HPDE6-E6E7 (cell line): ENCODE measurements at regions not wholly inside any gene's neighbourhood (a gene's known extent, or its start where the extent isn't known, plus 50 kb on each side); places are given as distances from the start of the nearest gene placed in this dataset.
"Not testable (repeated sequence)": the region's sequence is repeated elsewhere in the genome, so short reads cannot be mapped to it uniquely, and the experiment has no call there.

Experiments used
- DNase-seq: peaks from one replicate; pipeline ENCODE4 v3.0.0; 2011; ENCODE audit warnings: missing footprints; ENCODE audit errors: extremely low spot score

DNA sequence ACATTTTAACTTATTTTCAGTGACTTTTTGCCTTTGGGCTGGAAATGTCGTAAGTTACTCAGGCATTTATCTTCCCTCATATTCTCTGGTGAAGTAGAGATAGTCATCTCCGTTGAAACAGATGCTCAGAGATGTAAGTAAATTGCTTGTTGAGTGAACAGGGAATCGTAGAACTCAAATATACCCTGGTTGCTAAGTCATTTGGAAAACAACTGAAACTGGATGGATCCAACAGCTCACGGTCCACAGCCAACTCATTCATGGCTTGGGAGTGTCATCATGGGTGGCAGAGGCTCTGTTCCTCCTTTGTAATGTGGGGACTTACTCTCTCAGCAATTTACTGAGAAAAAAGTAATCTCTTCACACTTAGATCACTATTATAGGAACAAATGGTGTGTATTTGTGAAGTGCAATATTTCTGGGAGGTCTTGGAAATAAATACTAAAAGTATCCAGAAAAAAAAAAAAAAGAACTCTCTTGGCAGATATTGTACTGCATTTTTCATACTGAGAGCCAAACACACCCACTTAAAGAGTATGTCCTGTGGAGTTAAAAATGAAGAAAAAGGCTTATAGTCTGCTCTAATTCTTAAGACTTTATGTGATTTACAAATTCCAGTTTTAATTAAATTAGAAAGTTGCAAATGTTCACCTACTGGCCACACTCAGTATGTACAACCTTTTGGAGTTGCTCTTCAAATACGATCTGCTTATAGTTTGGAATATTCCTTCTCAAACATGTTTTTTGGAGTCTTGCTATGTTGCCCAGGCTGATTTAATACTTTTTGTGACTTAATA, 107.4 kb downstream of the LEPR start:
- DNase-seq, result no peak

- no peak for DNase-seq
Observed at GRCh38 chr1:65531972-65532570, 111.6 kb downstream of the LEPR start.

GRCh38 chr1:65535981-65536380, 115.5 kb downstream of the LEPR start:
- DNase-seq, result no peak

DNA sequence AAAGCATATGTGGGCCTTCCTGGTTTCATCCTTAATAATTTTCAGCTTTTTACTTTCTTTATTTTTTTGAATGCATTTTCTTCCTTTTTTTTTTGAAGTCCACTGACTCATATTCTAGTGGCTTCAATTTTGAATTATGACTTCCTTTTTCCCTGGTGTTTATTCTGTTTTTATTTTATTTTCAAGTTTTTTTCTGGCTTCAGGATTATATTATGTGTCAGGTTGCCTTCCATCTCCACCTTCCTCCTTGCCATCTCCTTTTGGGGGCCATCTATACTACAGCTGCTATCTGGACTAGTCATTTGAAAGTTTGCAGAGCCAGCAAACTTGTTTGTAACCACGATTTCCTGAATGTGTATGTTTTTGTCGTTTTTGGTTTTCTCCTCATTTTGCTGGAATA, 117.6 kb downstream of the LEPR start:
- no peak for DNase-seq

GRCh38 chr1:65538664-65539063, 118.2 kb downstream of the LEPR start:
- DNase-seq, result no peak

DNA sequence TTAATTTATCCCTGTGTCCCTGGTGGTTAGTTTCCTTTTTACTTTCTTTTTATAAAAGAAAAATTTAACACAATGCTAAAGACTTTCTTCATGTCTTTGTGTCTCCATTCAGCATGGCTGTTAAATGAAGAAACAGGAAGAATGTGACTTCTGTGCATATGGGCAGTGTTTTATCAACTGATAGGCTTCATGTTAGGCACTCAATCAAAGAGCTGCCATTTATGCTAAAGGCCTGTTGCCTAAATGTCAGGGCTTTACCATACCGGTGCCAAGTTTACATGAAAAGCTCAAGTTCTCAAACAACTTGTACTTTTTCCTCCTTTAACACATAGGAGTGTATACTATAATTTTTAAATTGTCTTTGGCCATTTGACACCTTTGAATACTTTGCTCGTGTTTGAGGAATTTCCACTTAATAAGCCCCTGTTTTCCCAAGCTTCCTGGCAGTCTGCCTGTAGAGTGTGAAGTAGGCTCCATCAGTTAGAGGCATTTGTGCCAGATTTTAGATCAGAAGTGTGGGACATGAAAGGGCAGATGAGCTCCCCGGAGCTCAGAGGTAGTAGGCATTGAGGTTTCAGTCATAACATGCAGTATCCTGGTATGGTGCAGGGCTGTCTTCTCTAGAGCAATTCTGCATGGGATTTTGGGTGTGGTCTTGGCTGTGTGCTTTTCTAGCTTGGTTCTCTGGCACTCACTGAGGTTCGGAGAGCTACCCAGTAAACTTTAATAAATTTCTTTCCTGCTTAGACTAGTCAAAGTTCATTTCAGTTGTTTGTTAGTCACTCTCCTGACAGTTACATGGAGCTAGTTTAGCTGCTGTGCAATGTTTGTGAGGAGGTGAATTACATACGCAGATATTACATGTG, 119.0 kb downstream of the LEPR start:
- no peak for DNase-seq

DNA sequence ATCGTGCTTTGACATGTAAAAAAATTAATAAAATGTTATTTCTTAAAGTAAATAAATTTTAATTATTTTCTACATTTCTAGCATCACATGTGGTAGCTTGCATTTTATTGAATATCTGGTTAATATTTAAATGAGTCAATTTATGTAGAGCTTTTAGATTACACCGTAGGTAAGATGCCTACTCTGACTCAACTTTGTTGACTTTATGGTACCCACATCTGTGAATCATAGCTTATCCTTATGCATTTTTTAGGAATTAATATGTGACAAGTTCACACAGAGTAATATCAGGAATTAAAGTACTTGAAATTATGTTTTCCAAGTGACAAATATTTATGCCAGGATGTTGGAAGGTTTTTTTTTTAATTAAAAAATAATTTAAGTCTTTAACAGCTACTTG, 120.7 kb downstream of the LEPR start:
- no peak for DNase-seq

GRCh38 chr1:65541865-65542264, 121.4 kb downstream of the LEPR start:
- no peak for DNase-seq

DNA sequence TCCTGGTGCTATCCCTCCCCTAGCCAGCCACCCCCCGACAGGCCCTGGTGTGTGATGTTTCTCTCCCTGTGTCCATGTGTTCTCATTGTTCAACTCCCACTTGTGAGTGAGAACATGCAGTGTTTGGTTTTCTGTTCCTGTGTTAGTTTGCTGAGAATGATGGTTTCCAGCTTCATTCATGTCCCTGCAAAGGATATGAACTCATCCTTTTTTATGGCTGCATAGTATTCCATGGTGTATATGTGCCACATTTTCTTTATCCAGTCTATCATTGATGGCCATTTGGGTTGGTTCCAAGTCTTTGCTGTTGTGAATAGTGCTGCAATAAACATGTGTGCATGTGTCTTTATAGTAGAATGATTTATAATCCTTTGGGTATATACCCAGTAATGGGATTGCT, 122.1 kb downstream of the LEPR start:
- DNase-seq, result not testable (repeated sequence)

GRCh38 chr1:65550306-65551010, 130.0 kb downstream of the LEPR start:
- not testable (repeated sequence) for DNase-seq

GRCh38 chr1:65552484-65552883, 132.0 kb downstream of the LEPR start:
- not testable (repeated sequence) for DNase-seq

DNA sequence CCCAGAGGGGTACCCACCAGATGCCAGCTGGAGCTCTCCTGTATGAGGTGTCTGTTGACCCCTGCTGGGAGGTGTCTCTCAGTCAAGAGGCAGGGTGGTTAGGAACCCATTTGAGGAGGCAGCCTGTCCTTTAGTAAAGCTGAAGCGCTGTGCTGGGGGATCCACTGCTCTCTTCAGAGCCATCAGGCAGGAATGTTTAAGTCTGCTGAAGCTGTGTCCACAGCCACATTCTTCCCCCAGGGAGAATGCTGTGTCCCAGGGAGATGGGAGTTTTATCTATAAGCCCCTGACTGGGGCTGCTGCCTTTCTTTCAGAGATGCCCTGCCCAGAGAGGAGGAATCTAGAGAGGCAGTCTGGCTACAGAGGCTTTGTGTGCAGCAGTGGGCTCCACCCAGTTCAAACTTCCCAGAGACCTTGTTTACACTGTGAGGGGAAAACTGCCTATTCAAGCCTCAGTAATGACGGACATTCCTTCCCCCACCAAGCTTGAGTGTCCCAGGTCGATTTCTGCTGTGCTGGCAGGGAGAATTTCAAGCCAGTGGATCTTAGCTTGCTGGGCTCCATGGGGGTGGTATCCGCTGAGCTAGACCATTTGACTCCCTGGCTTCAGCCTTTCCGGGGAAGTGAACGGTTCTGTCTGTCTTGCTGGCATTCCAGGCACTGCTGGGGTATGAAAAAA, 133.8 kb downstream of the LEPR start:
- DNase-seq, result not testable (repeated sequence)

GRCh38 chr1:65554829-65555228, 134.4 kb downstream of the LEPR start:
- DNase-seq, result no peak

GRCh38 chr1:65558215-65558614, 137.7 kb downstream of the LEPR start:
- no peak for DNase-seq

GRCh38 chr1:65564493-65564892, 144.0 kb downstream of the LEPR start:
- no peak for DNase-seq

DNA sequence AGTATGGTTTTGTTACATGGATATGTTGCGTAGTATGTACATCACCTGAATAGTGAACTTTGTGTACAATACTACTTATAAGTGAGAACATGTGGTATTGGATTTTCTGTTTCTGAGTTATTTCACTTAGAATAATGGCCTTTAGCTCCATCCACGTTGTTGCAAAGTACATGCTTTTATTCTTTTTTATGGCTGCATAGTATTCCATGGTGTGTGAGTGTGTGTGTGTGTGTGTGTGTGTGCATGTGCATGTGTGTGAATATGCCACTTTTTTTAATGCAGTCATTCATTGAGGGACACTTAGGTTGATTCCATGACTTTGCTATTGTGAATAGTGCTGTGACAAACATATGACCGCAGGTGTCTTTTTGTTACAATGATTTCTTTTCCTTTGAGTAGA, 147.8 kb downstream of the LEPR start:
- no peak for DNase-seq

DNA sequence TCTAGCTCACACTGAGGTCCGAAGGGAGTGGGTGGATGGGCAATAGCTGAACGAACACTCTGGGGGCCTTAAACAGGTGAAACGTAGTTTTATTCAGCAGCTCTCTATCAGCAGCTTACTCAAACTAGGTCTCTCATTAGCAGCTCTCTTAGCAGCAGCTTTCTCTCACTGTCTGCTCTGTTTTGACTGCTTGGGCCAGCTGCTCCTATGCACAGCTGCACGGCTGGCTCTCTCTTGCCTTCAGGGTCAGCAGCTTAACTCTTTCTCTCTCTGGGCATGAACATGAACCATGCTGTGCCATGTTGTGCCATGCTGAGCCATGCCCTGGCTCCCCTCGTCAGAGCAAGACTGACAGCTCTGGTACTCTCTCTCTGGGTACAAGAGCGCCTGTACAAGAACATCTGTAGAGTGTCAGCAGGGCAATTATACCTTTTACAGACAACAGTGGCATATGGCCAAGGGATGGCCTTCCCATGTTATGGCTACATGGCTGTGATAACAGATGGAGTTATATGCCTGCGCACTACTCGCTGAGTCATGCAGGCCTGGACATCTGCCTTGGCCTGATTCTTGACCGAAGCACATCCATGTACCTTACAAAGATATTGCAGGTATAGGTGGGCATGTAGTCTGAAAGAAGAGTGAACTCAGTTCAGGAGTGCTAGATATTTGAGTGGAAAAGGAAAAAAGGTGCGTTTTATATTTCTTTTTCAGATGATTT, 152.4 kb downstream of the LEPR start:
- no peak for DNase-seq

DNA sequence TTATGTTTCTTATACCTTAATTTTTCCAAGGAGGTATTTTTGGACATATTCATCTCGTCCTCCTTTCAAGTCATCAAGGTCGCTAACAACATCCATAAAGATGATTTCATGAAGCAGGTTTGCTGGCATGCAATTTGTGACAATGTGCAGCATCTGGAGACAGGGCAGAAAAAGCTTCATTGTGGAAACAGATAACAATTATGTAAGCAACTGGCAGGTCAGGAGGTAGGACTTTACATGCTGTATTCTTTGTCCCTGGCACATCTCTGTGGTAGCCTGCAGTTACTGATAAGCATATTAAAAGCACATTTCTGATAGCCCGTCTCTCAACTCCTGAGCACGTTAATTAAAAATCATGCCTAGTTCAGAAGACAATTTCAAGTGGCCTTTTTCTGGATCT, 156.8 kb downstream of the LEPR start:
- DNase-seq, result no peak

DNA sequence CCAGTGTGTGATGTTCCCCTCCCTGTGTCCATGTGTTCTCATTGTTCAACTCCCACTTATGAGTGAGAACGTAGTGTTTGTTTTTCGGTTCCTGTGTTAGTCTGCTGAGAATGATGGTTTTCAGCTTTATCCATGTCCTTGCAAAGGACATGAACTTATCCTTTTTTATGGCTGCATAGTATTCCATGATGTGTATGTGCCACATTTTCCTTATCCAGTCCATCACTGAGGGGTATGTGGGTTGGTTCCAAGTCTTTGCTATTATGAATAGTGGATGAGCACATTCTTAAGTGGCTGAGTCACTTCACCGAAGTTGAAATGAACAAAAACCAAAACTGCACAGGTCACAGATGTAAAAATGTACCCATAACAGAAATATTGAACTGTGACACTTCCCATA, 157.5 kb downstream of the LEPR start:
- DNase-seq, result not testable (repeated sequence)

DNA sequence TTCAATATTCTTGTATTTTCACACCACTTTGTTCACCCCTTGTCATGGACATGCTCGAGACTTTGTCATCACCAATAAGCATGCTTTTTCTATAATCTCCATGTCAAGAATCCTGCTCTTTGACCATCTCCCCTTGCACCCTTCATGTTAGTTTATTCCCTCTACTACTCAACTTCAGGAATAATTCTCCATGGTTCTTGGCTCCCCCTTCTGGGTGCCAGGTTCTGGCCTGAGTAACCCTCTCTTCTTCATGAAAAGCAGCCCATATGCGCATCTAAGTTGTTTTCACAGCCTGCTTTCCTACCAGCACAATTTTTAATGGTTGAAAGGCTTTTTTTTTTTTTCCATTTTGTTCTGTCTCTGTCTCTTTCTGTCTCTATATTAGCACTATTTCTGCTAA, 160.7 kb downstream of the LEPR start:
- DNase-seq, result no peak

DNA sequence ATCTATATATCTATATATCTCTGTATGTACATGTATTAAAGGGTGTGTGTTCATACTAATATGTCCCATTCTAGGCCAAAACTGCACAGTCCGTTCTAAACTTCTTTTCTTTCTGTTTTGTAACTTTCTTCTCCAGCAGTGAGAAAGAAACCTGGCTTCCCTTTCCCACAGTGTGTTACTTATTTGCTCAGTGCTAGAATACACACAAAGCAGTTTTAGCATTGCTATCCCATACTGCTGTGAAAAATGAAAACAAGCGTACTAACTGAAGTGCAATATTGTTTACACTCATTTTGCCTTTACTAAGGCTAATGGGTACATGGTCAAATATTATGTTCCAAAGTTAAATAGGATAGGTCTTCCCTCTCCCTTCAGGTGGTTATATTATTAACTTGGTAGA, 163.9 kb downstream of the LEPR start:
- DNase-seq, result no peak
